Right lobe of liver (tissue), 4 donors: ENCODE measurements at regions not wholly inside any gene's neighbourhood (a gene's known extent, or its start where the extent isn't known, plus 50 kb on each side); places are given as distances from the start of the nearest gene placed in this dataset.

Experiments
- CTCF ChIP-seq, 4 donors: fragments of 200-600 bp in 3 of 4; fragments of 450-650 bp in 1 of 4; IDR thresholded peaks; one replicate each; pipeline versions ENCODE4 v1.5.1 to v1.8.0; 2016 to 2022; ENCODE audit warnings: antibody characterized with exemption in 4 of 4, mild to moderate bottlenecking in 2 of 4
- POLR2A ChIP-seq: fragments of 450-650 bp; IDR thresholded peaks from one replicate; pipeline ENCODE4 v1.6.1; 2017; ENCODE audit warnings: antibody characterized with exemption, mild to moderate bottlenecking
- donor health status: DM: no; HTN: no; CAD: no.
- donor health status: DM: no; HTN: no; CAD: no.
- donor health status: DM: no; HTN: yes; CAD: no.

- TF ChIP-seq CTCF (IDR thresholded peaks at IDR 0.05) (no peak), POLR2A (no peak)
Measured at GRCh38 chrX:13511241-13511943, 58.0 kb upstream of the EGFL6 start.
